ENCODE measurements at regions not wholly inside any gene's neighbourhood (a gene's known extent, or its start where the extent isn't known, plus 50 kb on each side); places are given as distances from the start of the nearest gene placed in this dataset.

- DNase-seq (ENCODE audit: low read depth): no peak
Observed at GRCh38 chr18:44061438-44061837, 619.2 kb upstream of the SETBP1 start.

DNA sequence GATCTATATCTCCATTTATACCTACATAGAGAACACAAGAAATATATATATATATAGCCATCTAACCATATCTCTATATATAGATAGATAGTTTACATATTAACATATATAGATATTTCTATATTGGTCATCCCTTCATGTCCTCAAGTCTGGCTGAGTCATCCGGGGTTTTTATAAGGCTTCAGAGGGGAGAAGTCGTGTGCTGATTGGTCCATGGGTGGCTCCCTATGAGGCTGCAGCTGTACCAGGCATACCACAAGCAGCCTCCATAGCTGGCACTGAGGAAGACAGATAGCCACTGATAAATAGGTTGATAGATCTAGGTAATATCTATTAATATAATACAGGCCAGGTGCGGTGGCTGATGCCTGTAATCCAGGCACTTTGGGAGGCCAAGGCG is 618.3 kb upstream of the SETBP1 start:
- no peak for DNase-seq (ENCODE audit: low read depth)

- no peak for DNase-seq (ENCODE audit: low read depth)
Observed at GRCh38 chr18:44065206-44065605, 615.5 kb upstream of the SETBP1 start.

DNA sequence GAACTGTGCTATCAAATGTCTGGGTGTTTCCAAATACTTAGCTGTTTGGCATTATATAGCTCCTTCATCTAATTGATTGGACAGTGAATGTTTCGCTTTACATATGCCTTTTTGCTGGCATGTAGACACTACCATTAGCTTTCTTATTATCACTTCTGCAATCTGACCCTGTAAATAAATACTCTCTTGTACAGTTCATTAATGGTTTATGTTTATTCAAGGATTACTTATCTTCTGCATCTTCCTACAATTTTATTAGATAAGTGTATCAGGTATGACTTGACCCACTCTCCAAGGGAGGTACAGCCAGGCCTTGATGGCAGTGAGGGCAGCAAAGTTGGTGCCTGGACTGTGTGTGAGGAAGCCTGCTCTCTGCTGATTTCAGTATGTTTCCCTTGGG is 614.1 kb upstream of the SETBP1 start:
- no peak for DNase-seq (ENCODE audit: low read depth)

- no peak for DNase-seq (ENCODE audit: low read depth)
Observed at GRCh38 chr18:44067186-44067585, 613.5 kb upstream of the SETBP1 start.

DNA sequence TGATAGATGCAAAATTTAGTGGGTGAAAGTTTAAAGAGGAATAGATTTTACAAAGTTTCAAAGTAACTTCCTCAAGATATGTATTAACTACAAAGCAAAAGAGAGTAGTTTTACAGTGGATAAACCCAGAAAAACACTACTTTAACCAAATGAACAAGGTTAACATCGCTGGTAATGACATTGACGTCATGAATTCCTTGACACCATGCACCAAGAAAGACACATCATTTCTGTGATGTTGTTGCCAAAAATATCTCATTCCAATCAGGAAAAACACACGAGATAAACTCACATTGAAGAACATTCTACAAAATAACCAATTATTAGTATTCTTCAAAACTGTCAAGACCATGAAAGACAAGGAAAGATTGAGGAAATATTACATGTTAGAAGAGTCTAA is 605.6 kb upstream of the SETBP1 start:
- DNase-seq (ENCODE audit: low read depth): peak; percentile 3

- peak; percentile 68 for DNase-seq (ENCODE audit: low read depth)
Observed at GRCh38 chr18:44079606-44080005, 601.1 kb upstream of the SETBP1 start.

- peak; percentile 2 for DNase-seq (ENCODE audit: low read depth)
Observed at GRCh38 chr18:44080054-44080453, 600.6 kb upstream of the SETBP1 start.

DNA sequence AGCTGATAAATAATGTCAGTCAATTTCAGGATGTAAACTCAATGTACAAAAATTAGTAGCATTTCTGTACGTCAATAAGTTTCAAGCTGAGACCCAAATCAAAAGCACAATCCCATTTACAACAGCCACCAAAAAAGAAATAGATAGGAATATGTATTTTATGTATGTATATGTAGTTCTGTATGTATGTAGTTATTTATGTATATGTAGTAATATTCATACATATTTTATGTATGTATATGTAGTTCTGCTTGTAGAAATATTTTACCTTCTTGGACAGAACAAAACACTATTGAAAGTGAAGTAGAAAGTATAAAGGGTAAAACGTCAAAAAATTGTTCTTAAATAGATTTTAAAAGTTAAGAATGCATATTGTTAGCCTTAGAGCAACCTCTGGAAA is 591.0 kb upstream of the SETBP1 start:
- DNase-seq (ENCODE audit: low read depth): no peak

DNA sequence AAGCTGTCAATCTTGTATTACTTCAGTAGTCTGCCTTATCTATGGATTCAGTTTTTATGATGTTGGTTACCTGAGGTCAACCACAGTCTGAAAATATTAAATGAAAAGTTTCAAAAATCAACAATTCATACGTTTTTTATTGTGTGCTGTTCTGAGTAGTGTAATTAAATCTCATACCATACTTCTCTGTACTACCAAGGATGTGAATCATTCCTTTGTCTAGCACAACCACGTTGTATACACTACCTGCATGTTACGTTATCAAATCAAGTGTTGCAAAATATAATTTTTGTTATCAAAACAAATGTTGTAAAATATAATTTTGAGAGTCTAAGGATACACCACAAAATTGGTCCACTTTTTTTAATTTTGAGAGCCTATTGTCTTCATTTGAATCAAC is 590.2 kb upstream of the SETBP1 start:
- DNase-seq (ENCODE audit: low read depth): no peak

GRCh38 chr18:44093253-44093652 is 587.4 kb upstream of the SETBP1 start:
- no peak for DNase-seq (ENCODE audit: low read depth)

GRCh38 chr18:44096016-44096415 is 584.7 kb upstream of the SETBP1 start:
- no peak for DNase-seq (ENCODE audit: low read depth)

GRCh38 chr18:44098551-44099098 is 582.1 kb upstream of the SETBP1 start:
- peak; percentile 33 for DNase-seq (ENCODE audit: low read depth)

DNA sequence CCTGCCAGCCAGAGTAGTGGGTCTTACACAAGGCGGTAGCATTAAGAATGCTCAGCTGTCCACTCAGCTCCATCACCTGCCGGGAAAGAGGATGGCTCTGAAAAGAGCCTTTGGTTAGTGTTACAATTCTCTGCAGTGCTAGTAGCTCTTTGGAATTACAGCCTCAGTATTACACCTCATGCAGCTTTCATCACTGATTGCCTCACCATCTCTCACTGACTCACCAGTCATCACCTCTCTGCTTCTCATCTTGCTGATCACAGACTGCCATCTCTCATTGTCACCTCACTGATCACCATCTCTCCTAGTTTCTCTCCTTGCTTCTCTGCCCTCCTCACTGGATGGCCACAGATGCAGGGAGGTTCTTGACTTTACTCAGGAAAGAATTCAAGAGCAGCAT is 573.5 kb upstream of the SETBP1 start:
- DNase-seq (ENCODE audit: low read depth): peak; percentile 58

DNA sequence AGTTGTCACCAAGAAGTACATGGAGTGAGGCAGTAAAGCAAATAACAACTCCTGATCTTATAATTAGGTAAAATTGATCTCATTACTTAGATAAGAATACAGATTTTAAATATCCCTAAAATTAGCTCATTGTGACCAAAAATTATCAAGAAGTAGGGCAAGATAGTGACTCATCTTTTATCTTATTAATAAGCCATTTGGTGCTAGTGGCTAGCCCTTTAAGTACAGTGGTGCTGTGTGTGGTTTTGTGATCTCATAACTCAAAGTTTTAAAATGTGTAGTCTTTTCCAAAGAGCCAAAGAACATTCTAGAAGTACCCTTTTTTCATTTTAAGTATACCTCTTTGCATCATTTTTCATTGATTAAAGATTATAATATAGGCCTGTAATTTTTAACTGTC is 569.4 kb upstream of the SETBP1 start:
- DNase-seq (ENCODE audit: low read depth): no peak

DNA sequence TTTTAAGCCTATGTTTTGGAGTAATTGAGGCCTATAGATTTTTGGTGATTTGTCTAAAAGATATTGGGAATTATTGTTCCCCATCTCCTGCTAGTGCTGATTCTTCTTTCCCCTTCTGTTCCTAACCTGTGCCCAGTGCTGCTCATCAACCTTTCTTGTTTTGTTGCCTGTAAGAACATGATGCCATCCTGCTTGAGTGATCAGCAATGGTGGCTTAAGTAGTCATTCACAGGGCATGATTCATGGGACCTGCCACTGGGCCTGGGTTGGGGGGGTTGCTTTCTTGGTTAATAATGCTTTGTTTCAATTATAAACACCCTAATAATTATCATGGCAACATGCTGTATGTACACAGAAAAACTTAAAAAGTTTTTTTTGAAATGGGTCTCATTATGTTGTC is 562.9 kb upstream of the SETBP1 start:
- peak; percentile 58 for DNase-seq (ENCODE audit: low read depth)

DNA sequence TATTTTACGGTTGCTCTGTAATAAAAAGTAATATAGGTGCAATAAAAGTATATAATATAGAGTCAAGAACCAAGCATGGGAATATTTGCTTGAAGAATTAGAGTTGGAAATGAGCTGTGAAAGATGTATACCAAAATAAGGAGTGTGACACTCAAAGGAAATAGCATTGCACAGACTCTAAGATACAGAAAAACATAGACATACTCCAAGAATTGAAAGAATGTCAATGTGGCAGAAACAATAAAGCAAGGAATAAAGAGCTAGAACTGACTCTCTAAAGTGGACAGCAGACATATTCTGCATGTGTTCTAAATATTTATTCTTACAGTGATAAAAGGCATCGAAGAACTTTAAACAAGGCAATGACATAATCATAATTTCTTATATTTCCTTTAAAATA is 561.1 kb upstream of the SETBP1 start:
- DNase-seq (ENCODE audit: low read depth): no peak

DNA sequence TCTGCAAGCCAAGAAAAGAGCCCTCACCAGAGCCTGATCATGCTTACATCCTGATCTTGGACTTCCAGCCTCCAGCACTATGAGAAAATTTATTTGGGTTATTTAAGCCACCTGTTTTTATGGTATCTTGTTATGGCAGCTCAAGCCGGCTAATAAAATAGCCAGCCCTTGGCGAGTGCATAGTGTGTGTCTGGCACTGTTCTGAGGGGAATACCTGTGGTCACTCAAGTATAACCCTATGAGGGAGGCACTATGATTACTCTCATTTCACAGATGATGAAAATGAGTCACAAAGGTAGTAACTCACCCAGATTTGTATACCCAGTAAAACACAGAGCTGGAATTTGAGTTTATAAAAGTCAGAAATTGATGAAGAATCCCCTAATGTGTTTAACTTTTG is 556.9 kb upstream of the SETBP1 start:
- DNase-seq (ENCODE audit: low read depth): peak; percentile 87

GRCh38 chr18:44125446-44125845 is 555.2 kb upstream of the SETBP1 start:
- DNase-seq (ENCODE audit: low read depth): no peak

DNA sequence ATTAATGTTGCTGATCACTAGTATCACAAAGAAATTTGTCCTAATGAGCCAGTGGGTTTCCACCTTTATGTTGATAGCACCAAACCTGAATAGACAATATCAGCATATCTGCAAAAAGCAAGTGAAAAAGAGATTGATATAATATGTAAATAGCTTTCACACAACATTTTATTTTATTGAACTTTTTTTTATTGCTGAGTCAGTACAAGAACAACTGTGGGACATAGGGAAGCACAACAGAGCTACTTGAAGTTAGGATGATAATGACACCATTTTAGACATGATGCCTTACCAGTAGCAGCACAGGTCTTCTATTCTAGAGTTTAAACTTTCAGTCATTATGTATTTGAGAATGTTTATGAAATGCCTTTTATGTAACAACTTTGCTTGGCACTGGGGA is 554.1 kb upstream of the SETBP1 start:
- no peak for DNase-seq (ENCODE audit: low read depth)

DNA sequence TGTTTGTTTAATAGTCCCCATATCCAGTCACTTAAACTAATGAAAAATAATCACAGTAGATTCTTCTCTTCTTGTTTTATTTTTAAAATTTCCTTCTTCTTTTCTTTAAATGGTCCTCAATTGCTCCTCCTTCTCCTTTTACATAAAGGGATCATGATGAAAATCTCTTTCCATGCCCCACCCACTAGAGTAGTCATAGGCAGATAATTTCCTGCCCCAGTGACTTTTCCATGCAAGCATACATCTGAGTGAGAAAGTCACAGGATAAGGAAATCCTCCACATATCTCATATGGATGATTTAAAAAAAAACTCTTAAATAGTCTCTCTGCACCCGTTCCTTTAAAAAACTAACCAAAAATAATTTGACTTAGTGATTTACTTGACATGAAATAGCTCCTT is 552.3 kb upstream of the SETBP1 start:
- peak; percentile 29 for DNase-seq (ENCODE audit: low read depth)

DNA sequence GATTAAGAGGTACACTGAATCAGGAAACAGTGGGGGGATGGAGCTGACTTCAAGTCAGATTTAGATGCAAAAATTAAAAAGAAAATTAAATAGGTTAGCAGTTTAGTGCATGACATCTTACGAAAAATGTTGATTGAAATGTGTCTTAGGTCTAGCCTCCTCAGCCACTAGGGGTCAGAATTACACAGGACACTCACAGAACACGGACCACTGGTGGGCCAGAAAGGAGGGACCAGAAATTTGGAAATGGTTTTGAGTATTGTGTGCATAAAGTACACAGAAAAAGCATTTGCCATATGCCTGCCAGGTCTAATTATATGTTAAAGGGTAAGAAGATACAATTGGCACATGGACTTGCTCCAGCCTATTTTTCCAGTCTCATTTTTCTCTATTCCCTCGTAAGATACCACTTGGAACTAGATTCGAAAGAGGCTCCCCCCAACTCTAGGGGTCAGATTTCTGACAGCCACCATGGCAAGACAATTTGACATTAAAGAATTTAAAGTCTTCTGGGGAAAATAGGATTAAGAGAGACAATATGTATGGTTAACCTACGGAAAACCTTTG is 550.2 kb upstream of the SETBP1 start:
- peak; percentile 50 for DNase-seq (ENCODE audit: low read depth)

DNA sequence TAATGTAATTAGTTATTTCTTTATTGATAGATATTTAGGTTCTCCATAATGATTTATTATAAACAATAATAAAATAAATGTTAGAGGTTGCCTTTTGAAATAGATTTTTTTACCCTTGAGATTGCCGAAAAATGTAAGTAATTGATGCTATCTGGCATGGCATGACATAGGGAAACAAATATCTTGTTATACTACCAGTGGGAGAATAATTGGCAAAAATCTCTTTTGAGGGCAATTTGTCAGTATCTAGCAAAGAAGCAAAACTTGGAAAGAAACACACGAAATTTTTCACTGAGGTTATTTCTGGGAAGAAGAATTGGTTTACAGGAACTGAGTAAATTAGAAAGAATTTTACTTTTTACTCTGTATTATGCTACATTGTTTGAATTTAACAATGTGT is 547.2 kb upstream of the SETBP1 start:
- DNase-seq (ENCODE audit: low read depth): no peak

DNA sequence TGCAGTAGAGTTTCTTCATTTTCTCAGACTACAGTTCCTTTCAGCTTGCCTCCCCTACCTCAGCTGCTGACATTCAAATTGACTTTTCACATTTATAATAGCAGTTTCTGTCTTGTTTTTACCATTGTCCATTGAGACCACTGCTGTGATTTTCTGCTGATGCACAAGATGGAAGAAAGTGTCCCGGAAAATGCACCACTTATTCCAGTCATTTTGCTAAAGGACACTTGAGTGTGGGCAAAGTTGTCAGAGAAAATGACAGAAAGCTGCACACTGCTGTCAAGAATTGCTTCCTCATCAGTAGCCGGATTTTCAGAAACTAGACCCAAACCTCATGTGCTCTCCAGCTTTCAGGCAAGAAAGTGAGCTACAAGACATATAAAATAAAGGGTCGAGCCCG is 546.2 kb upstream of the SETBP1 start:
- no peak for DNase-seq (ENCODE audit: low read depth)

All from renal cortical epithelial cell (primary cell).